HG03432 (cell line): ENCODE measurements at regions not wholly inside any gene's neighbourhood (a gene's known extent, or its start where the extent isn't known, plus 50 kb on each side); places are given as distances from the start of the nearest gene placed in this dataset.
"Not testable (repeated sequence)": the region's sequence is repeated elsewhere in the genome, so short reads cannot be mapped to it uniquely, and the experiment has no call there.

Experiments
- ATAC-seq: cut with Tn5 transposase; IDR thresholded peaks from one replicate; pipeline ENCODE4 v1.9.1; 2021; ENCODE audit warnings: mild to moderate bottlenecking, moderate library complexity; ENCODE audit not compliant: unreplicated experiment

DNA sequence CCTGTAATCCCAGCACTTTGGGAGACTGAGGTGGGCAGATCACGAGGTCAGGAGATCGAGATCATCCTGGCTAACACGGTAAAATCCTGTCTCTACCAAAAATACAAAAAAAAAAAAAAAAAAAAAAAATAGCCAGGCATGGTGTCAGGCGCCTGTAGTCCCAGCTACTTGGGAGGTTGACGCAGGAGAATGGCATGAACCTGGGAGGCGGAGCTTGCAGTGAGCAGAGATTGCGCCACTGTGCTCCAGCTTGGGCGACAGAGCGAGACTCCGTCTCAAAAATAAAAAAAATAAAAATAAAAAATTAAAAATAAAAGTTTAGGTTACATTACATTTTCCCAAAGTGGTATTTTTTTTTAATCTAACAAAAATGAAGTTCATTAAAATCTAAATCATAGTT, 218.1 kb upstream of the TMEFF2 start:
- not testable (repeated sequence) for ATAC-seq

GRCh38 chr2:192412394-192412793, 217.7 kb upstream of the TMEFF2 start:
- no peak for ATAC-seq

GRCh38 chr2:192411755-192412154, 217.0 kb upstream of the TMEFF2 start:
- ATAC-seq: no peak

DNA sequence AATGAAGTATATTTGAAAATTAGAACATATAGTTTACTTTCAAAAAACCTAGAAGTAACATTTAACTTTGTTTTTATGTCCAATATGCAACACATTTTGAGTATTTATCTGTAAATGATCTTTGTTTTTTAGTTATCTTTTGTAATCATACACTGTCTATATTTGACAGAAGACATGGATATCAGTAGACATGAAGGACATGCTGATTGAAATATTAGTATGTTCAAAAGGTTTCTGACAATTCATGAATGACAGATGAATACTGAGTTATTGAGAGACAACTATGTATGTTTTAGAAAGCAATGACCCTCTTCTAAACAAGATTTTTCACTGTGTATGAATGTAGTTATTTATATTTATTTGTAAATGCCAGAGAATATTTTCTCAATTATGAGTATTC, 215.6 kb upstream of the TMEFF2 start:
- no peak for ATAC-seq

DNA sequence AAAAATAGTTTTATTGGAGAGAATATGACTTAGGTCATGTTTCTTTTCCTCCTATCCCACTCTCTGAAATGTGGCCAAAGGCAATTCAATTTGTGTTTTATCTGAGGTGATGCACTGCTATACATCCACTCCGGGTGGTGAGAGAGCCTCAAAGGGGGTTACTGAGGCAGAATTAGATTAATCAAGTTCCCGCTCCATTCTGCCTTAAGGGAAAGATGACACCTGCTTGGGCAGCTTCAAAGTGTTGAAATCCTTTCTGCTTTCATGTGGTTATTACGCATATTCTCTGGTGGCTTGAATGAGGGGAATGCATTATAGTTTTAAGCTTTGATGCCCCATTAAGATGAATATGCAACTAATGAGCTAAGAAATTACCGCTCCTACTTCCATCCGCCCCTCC, 213.0 kb upstream of the TMEFF2 start:
- ATAC-seq: no peak

- ATAC-seq: no peak
These were observed 203.5 kb upstream of the TMEFF2 start for GRCh38 chr2:192398236-192398635.

DNA sequence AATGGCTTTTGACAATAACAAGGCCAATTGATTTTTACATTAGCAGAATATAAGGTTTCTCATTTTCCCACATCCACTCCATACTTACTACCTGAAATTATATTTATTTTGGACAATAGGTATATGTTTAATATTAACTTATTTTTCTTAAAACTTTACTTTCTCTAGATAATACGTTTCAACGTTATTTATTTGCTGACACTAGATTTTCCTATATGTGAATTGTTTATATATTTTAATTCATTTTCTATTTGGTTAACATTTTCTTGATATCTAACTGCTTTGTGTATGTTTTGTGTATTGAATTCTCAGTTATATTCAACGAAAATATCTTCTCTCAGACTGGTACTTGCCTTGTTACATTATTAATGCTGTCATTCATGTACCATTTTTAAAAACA, 199.9 kb upstream of the TMEFF2 start:
- no peak for ATAC-seq

DNA sequence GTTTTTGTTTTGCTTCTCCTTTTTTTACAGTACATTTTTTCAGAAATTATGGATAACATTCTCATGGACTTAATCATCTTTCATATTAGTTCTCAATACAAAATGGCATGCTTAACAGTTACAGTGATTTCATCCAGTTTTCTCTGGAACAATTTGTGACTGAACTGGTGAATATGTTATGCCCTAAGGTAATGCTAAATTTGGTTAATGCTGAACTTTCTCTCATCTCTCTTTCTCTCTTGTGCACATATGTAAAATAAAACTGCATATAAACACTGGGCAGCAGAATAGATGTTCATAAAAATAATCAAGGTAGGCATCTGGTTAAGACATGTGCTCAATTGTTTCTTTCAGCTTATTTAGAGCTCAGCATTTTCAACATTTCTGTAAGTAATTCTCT, 196.3 kb upstream of the TMEFF2 start:
- ATAC-seq: no peak

- ATAC-seq: no peak
These were observed 195.7 kb upstream of the TMEFF2 start for GRCh38 chr2:192390401-192390800.

GRCh38 chr2:192384191-192384590, 189.5 kb upstream of the TMEFF2 start:
- ATAC-seq: not testable (repeated sequence)

DNA sequence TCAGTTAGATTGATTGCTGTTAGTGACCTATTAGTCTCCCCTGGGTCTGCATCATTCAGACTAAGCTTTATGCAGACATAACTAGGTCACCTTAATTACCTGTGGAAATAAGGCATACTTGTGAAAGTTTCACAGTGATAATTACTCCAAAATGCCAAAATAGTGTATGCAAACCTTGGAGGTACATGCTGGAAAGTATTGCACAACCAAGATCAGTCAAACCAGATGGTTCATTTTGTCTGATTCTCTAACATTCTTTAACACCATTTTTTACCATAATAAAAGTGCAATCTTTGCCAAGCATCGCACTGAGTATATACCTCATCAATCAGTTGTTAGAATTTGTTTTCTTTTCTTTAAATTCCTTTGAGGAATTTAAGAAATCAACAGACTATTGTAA, 186.3 kb upstream of the TMEFF2 start:
- no peak for ATAC-seq

- ATAC-seq: no peak
These were observed 185.0 kb upstream of the TMEFF2 start for GRCh38 chr2:192379736-192380135.

DNA sequence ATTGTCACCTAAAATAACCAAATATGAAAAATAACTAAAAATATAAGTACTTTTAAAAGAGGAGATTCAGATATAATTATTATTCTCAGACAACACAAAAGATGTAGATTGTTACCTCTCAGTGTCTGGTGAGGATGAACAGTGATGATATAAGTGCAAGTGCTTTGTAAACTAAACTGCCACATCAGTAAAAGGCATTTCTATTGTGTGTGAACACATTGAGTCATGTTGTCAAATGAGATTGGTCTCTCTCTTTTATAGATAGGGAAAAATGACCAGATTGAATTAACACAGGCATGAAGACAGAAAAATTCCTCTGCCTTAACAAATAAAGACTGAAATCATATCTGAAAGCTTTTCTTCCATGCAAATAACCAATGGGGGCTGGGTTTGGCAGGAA, 182.4 kb upstream of the TMEFF2 start:
- no peak for ATAC-seq

GRCh38 chr2:192373754-192374153, 179.0 kb upstream of the TMEFF2 start:
- ATAC-seq: no peak

GRCh38 chr2:192373221-192373620, 178.5 kb upstream of the TMEFF2 start:
- ATAC-seq: no peak

GRCh38 chr2:192369969-192370368, 175.2 kb upstream of the TMEFF2 start:
- no peak for ATAC-seq

GRCh38 chr2:192357217-192357616, 162.5 kb upstream of the TMEFF2 start:
- no peak for ATAC-seq

GRCh38 chr2:192354512-192355244, 159.9 kb upstream of the TMEFF2 start:
- no peak for ATAC-seq

DNA sequence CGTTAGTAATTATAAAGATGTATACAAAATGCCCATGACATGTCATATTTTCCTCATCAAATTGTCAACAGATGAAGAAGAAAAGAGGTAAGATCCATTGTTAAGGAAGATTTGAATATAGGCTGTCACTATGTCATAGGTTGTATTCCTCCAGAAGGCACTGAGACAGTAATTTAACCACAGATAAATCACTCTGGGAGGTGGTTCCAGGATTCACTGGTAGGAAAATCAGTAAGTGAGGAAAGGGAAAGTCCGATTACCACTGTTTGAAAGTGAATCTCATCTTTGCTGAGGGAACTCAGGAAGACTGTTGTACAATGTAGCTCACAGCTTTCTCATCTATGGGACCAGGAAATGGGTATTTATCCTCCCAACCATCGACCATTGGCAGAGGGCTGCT, 152.8 kb upstream of the TMEFF2 start:
- no peak for ATAC-seq

- no peak for ATAC-seq
These were observed 150.6 kb upstream of the TMEFF2 start for GRCh38 chr2:192345287-192345686.

GRCh38 chr2:192333642-192334041, 138.9 kb upstream of the TMEFF2 start:
- ATAC-seq: no peak

DNA sequence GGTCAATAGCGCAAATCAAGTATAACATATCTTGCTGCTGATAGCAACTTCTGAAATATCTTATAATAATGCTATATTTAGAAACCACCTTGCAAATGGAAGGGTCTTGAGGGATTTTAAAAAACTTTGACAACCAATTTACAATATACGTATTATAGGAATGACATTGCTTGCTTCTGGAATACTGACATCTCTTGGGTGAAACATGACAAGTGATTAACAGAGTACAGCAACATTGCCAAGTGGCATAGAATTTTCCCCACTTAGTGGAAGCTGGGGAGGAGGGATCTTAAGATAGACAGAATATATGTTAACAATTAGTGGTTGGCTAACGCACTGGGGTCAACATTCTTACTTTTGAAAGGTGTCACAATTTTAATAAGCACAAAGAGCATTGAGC, 133.6 kb upstream of the TMEFF2 start:
- no peak for ATAC-seq

DNA sequence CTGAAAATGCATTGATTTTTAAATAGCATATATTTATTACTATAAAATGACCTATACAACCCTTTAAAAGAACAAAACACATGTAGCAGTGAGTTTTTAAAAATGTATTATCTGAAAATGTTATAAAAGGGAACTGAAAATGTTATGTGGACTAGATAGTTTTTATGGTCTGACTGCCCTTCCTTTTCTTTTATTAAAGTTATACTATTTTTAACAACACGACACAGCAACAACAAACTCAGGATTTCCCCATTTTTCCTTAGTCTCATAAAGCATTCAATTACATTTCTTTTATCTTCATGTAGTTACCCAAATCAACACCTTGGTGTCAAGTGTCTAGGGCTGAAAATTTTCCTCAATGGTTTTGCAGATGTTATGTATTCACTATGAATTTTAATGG, 132.8 kb upstream of the TMEFF2 start:
- ATAC-seq: no peak
